ENCODE measurements at regions not wholly inside any gene's neighbourhood (a gene's known extent, or its start where the extent isn't known, plus 50 kb on each side); places are given as distances from the start of the nearest gene placed in this dataset.

GRCh38 chr1:187641015-187641414, 812.3 kb downstream of the PLA2G4A start:
- TF ChIP-seq CTCF (IDR thresholded peaks at IDR 0.05) (no peak), POLR2A (IDR thresholded peaks at IDR 0.05) (no peak)
- 80 to 86% methylated on average over 5 of the region's 5 CpGs for whole genome bisulfite sequencing, 2 donors
- DNase-seq (ENCODE audit: low spot score in 2 of 2), result no peak
- intact Hi-C loops (cut with DNase I; ENCODE audit: low total_unique reads), result no loop called here
- no peak overlapping the region for H3K4me3 ChIP-seq (ENCODE audit: low read depth, poor library complexity, severe bottlenecking)

- 85 to 87% methylated on average over 7 of the region's 7 CpGs for WGBS, 2 donors
These were observed 812.7 kb downstream of the PLA2G4A start for GRCh38 chr1:187641463-187641862.

GRCh38 chr1:187641907-187642306, 813.2 kb downstream of the PLA2G4A start:
- intact Hi-C loops (cut with DNase I; ENCODE audit: low total_unique reads), result no loop called here
- 67 to 68% methylated on average over 2 of the region's 2 CpGs for WGBS, 2 donors
- DNase-seq (ENCODE audit: low spot score in 2 of 2), result no peak
- H3K4me3 ChIP-seq (ENCODE audit: low read depth, poor library complexity, severe bottlenecking), result no peak overlapping the region
- TF ChIP-seq CTCF (IDR thresholded peaks at IDR 0.05) (no peak), POLR2A (IDR thresholded peaks at IDR 0.05) (no peak)

More at GRCh38 chr1:187641463-187641862, 812.7 kb downstream of the PLA2G4A start:
- H3K4me3 ChIP-seq (ENCODE audit: low read depth, poor library complexity, severe bottlenecking), result no peak overlapping the region
- no peak for TF ChIP-seq POLR2A (IDR thresholded peaks at IDR 0.05)
- TF ChIP-seq CTCF (IDR thresholded peaks at IDR 0.05), result no peak
- no peak for DNase-seq (ENCODE audit: low spot score in 2 of 2)
- intact Hi-C loops (cut with DNase I; ENCODE audit: low total_unique reads), result no loop called here

GRCh38 chr1:187645651-187646050, 816.9 kb downstream of the PLA2G4A start:
- H3K4me3 ChIP-seq (ENCODE audit: low read depth, poor library complexity, severe bottlenecking), result no peak overlapping the region
- 61 to 67% methylated on average over 2 of the region's 2 CpGs for WGBS, 2 donors
- no peak for DNase-seq (ENCODE audit: low spot score in 2 of 2)
- no peak for TF ChIP-seq POLR2A (IDR thresholded peaks at IDR 0.05)
- no peak for TF ChIP-seq CTCF (IDR thresholded peaks at IDR 0.05)
- intact Hi-C loops (cut with DNase I; ENCODE audit: low total_unique reads), result no loop called here

GRCh38 chr1:187646536-187647107, 817.9 kb downstream of the PLA2G4A start:
- DNase-seq (ENCODE audit: low spot score in 2 of 2), result no peak
- H3K4me3 ChIP-seq (ENCODE audit: low read depth, poor library complexity, severe bottlenecking), result no peak overlapping the region
- intact Hi-C loops (cut with DNase I; ENCODE audit: low total_unique reads), result no loop called here

More at GRCh38 chr1:187646536-187647107, 817.9 kb downstream of the PLA2G4A start:
- TF ChIP-seq POLR2A (IDR thresholded peaks at IDR 0.05) (no peak), CTCF (IDR thresholded peaks at IDR 0.05) (no peak)
- 86 to 87% methylated on average over 4 of the region's 4 CpGs for WGBS, 2 donors
